IMR-90 (cell line): ENCODE measurements at regions not wholly inside any gene's neighbourhood (a gene's known extent, or its start where the extent isn't known, plus 50 kb on each side); places are given as distances from the start of the nearest gene placed in this dataset.

Source experiments
- ATAC-seq: fragments of 200-7000 bp; cut with Tn5 transposase; 2 replicates; pipeline ENCODE4 v1.9.1; 2020; ENCODE audit warnings: low read depth, mild to moderate bottlenecking, moderate library complexity
- BruUV-seq: library from RNA; stranded (reverse); fragments of 400-500 nt; replicated peaks from 2 replicates; lab custom pipeline; 2021; lab: Mats Ljungman, UMichigan
- CTCF ChIA-PET: fragments of 300-600 bp; formaldehyde crosslinking; extraction: SDS; loops from one replicate; lab custom pipeline; 2021; ENCODE audit warnings: antibody characterized with exemption; lab: Yijun Ruan, JAX
- POLR2A ChIA-PET: fragments of 300-600 bp; sonication (Branson Sonifier 250); formaldehyde crosslinking; loops from one replicate; lab custom pipeline; 2022; ENCODE audit warnings: antibody characterized with exemption; ENCODE audit not compliant: unreplicated experiment; lab: Charles Lee
- DNase-seq: peaks from one replicate; pipeline ENCODE4 v3.0.0; 2013
- H2AFZ ChIP-seq: replicated peaks from 2 replicates; pipeline ENCODE3; 2013; ENCODE audit warnings: low read length, mild to moderate bottlenecking; ENCODE audit not compliant: poor library complexity
- H2AK5ac ChIP-seq: 2 replicates; pipeline ENCODE4 v1.6.1; 2013; ENCODE audit warnings: low read depth, low read length, inconsistent platforms
- H2AK9ac ChIP-seq: replicated peaks from 2 replicates; pipeline ENCODE3; 2013; ENCODE audit warnings: mild to moderate bottlenecking, low read depth, low read length, moderate library complexity; ENCODE audit not compliant: poor library complexity
- H2BK120ac ChIP-seq: 2 replicates; pipeline ENCODE4 v1.6.1; 2013; ENCODE audit warnings: low read depth, low read length, inconsistent platforms
- H2BK15ac ChIP-seq: 3 replicates; pipeline ENCODE4 v1.6.1; 2013; ENCODE audit warnings: low read depth, low read length, inconsistent platforms
- H2BK20ac ChIP-seq: 2 replicates; pipeline ENCODE4 v1.6.1; 2013; ENCODE audit warnings: low read depth, mild to moderate bottlenecking, inconsistent platforms, low read length, moderate library complexity
- H2BK5ac ChIP-seq: 2 replicates; pipeline ENCODE4 v1.6.1; 2013; ENCODE audit warnings: mild to moderate bottlenecking, low read depth, low read length, inconsistent platforms; ENCODE audit not compliant: poor library complexity, severe bottlenecking
- H3K14ac ChIP-seq: replicated peaks from 2 replicates; pipeline ENCODE4 v1.6.1; 2013; ENCODE audit warnings: low read depth, low read length, inconsistent platforms
- H3K18ac ChIP-seq: 2 replicates; pipeline ENCODE4 v1.6.1; 2013; ENCODE audit warnings: low read depth, low read length, control low read depth
- H3K23ac ChIP-seq: 2 replicates; pipeline ENCODE4 v1.6.1; 2013; ENCODE audit warnings: low read depth, low read length, inconsistent platforms
- H3K27ac ChIP-seq: 2 replicates; pipeline ENCODE4 v1.5.1; 2013; ENCODE audit warnings: mild to moderate bottlenecking, control low read depth, low read length; ENCODE audit not compliant: insufficient read depth
- H3K27me3 ChIP-seq: 2 replicates; pipeline ENCODE4 v1.6.1; 2013; ENCODE audit warnings: low read length; ENCODE audit not compliant: control insufficient read depth, insufficient read depth
- H3K36me3 ChIP-seq: 2 replicates; pipeline ENCODE4 v1.6.1; 2013; ENCODE audit warnings: low read length, mixed read lengths; ENCODE audit not compliant: control insufficient read depth, insufficient read depth
- H3K4ac ChIP-seq: 2 replicates; pipeline ENCODE4 v1.6.1; 2013; ENCODE audit warnings: low read depth, low read length, inconsistent platforms
- H3K4me1 ChIP-seq: 2 replicates; pipeline ENCODE4 v1.6.1; 2013; ENCODE audit warnings: low read length, mixed read lengths; ENCODE audit not compliant: control insufficient read depth, insufficient read depth
- H3K4me2 ChIP-seq: 2 replicates; pipeline ENCODE4 v1.6.1; 2013; ENCODE audit warnings: low read depth, mild to moderate bottlenecking, control low read depth, low read length, moderate library complexity
- H3K4me3 ChIP-seq: 2 replicates; pipeline ENCODE4 v1.5.1; 2013; ENCODE audit warnings: low read depth, mild to moderate bottlenecking, control low read depth, low read length, moderate library complexity; ENCODE audit not compliant: insufficient read depth
- H3K56ac ChIP-seq: 2 replicates; pipeline ENCODE4 v1.6.1; 2013; ENCODE audit warnings: low read length, inconsistent platforms; ENCODE audit not compliant: insufficient read depth; ENCODE audit errors: extremely low read depth
- H3K79me1 ChIP-seq, 2 experiments: 2 replicates each; pipeline ENCODE4 v1.6.1; 2013; ENCODE audit warnings: low read length in 2 of 2, inconsistent platforms in 1 of 2, low read depth in 1 of 2
- H3K9ac ChIP-seq: 2 replicates; pipeline ENCODE4 v1.6.1; 2013; ENCODE audit warnings: low read depth, low read length, control low read depth
- H3K9me1 ChIP-seq: 2 replicates; pipeline ENCODE4 v1.6.1; 2013; ENCODE audit warnings: low read length, inconsistent platforms; ENCODE audit not compliant: insufficient read depth
- H3K9me3 ChIP-seq: 2 replicates; pipeline ENCODE4 v1.6.1; 2013; ENCODE audit warnings: low read length; ENCODE audit not compliant: control insufficient read depth, insufficient read depth
- H4K20me1 ChIP-seq: 2 replicates; pipeline ENCODE4 v1.6.1; 2013; ENCODE audit warnings: low read length, inconsistent platforms; ENCODE audit not compliant: insufficient read depth
- H4K5ac ChIP-seq: 2 replicates; pipeline ENCODE4 v1.6.1; 2013; ENCODE audit warnings: mild to moderate bottlenecking, low read depth, low read length, control low read depth
- H4K8ac ChIP-seq, 2 experiments: 2 replicates each; pipeline ENCODE4 v1.6.1; 2013; ENCODE audit warnings: low read depth in 2 of 2, low read length in 2 of 2, control low read depth in 1 of 2, inconsistent platforms in 1 of 2
- H4K91ac ChIP-seq: 2 replicates; pipeline ENCODE4 v1.6.1; 2013; ENCODE audit warnings: low read depth, low read length, inconsistent platforms; ENCODE audit not compliant: insufficient read depth
- BHLHE40 ChIP-seq: fragments of 150-350 bp; IDR thresholded peaks from 2 replicates; pipeline ENCODE4 v1.6.1; 2016; ENCODE audit warnings: mild to moderate bottlenecking, low read depth, low read length
- CEBPB ChIP-seq: IDR thresholded peaks from 2 replicates; pipeline ENCODE4 v1.6.1; 2012; ENCODE audit warnings: low read depth, low read length, improper control_type of control experiment
- FOS ChIP-seq: fragments of 150-350 bp; IDR thresholded peaks from 2 replicates; pipeline ENCODE4 v1.6.1; 2016; ENCODE audit warnings: low read depth, low read length
- MAZ ChIP-seq: IDR thresholded peaks from 2 replicates; pipeline ENCODE4 v1.6.1; 2012; ENCODE audit warnings: low read depth, mild to moderate bottlenecking, low read length, improper control_type of control experiment, moderate library complexity, borderline replicate concordance
- SMC3 ChIP-seq: fragments of 150-350 bp; IDR thresholded peaks from 2 replicates; pipeline ENCODE4 v1.6.1; 2016; ENCODE audit warnings: low read depth, mild to moderate bottlenecking, antibody characterized with exemption, low read length, moderate library complexity
- whole genome bisulfite sequencing, 2 experiments: methylation state at CpG; one replicate each; pipeline versions ENCODE4 v1.1.5 to v1.1.7; 2013; ENCODE audit warnings: missing lambda C conversion rate in 2 of 2; ENCODE audit not compliant: insufficient read length in 1 of 2; ENCODE audit errors: extremely low coverage in 2 of 2; 5-methylcytosine and 5-hydroxymethylcytosine counted together
- dilution Hi-C: fragments of 300-500 bp; cut with HindIII; formaldehyde crosslinking; loops from one replicate; pipeline ENCODE4 v1.14.3; 2018; ENCODE audit warnings: low sequenced_read_pairs; ENCODE audit not compliant: unreplicated experiment
- in situ Hi-C: fragments of 300-500 bp; cut with MboI; formaldehyde crosslinking; loops from 3 replicates; pipeline ENCODE4 v1.14.3; 2019; ENCODE audit warnings: low sequenced_read_pairs, inconsistent platforms, mixed read lengths
- intact Hi-C: fragments of 100-400 bp; cut with micrococcal nuclease; formaldehyde crosslinking; loops from 2 replicates; pipeline ENCODE4 v1.10.0; 2022

DNA sequence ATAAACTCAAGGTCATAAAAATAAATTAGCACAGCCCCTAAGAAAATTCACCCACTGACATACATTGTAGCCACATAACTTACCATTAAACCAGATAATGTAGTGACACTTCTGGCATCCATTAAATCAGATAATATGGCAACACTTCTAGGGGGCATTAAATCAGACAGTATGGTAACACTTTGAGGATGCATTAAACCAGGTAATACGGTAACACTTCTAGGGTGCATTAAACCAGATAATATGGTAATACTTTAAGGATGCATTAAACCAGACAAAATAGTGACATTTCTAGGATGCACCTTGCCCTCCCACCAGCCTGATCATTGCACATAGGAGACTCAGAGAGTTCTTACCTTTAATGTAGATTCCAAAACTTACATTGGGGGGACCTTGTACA is 1220.5 kb upstream of the TMEM132C start:
- Histone ChIP-seq H4K5ac (no peak overlapping the region), H3K4me2 (no peak overlapping the region), H2AK5ac (no peak overlapping the region), H2AFZ (no peak overlapping the region), H2BK15ac (no peak overlapping the region), H2BK5ac (no peak overlapping the region), H2AK9ac (no peak overlapping the region), H4K91ac (no peak overlapping the region), H3K4me3 (no peak overlapping the region), H3K4me1 (no peaks in the 10 kb centered on the region), H3K27me3 (no peaks in the 10 kb centered on the region), H3K23ac (no peak overlapping the region), H3K14ac (no peak overlapping the region), H3K79me1 (no peaks in the 10 kb centered on the region), H3K4ac (no peak overlapping the region), H2BK20ac (no peak overlapping the region), H4K20me1 (no peaks in the 10 kb centered on the region), H4K8ac (no peak overlapping the region), H3K36me3 (no peaks in the 10 kb centered on the region), H3K56ac (no peak overlapping the region), H3K9me3 (peaks cover 2% of the 10 kb centered on the region; the same call in 1 of the 2 replicates), H3K27ac (no peak overlapping the region), H3K9ac (no peak overlapping the region), H2BK120ac (no peak overlapping the region), H3K18ac (no peak overlapping the region), H3K9me1 (no peaks in the 10 kb centered on the region)
- DNase-seq (no peak), ATAC-seq (no peak)
- TF ChIP-seq SMC3 = no peak
- no peak for TF ChIP-seq BHLHE40
- no peak for TF ChIP-seq CEBPB
- TF ChIP-seq MAZ = no peak
- no peak for TF ChIP-seq FOS
- no CpG with 5 or more reads among the region's 1 CpG for WGBS, 2 experiments
- in situ Hi-C loops (no loop called here), dilution Hi-C loops (no loop called here), intact Hi-C loops (no loop called here)
- CTCF ChIA-PET = no interaction called here
- POLR2A ChIA-PET = no interaction called here
- no TSS peak for BruUV-seq
